ENCODE measurements at regions not wholly inside any gene's neighbourhood (a gene's known extent, or its start where the extent isn't known, plus 50 kb on each side); places are given as distances from the start of the nearest gene placed in this dataset.

DNA sequence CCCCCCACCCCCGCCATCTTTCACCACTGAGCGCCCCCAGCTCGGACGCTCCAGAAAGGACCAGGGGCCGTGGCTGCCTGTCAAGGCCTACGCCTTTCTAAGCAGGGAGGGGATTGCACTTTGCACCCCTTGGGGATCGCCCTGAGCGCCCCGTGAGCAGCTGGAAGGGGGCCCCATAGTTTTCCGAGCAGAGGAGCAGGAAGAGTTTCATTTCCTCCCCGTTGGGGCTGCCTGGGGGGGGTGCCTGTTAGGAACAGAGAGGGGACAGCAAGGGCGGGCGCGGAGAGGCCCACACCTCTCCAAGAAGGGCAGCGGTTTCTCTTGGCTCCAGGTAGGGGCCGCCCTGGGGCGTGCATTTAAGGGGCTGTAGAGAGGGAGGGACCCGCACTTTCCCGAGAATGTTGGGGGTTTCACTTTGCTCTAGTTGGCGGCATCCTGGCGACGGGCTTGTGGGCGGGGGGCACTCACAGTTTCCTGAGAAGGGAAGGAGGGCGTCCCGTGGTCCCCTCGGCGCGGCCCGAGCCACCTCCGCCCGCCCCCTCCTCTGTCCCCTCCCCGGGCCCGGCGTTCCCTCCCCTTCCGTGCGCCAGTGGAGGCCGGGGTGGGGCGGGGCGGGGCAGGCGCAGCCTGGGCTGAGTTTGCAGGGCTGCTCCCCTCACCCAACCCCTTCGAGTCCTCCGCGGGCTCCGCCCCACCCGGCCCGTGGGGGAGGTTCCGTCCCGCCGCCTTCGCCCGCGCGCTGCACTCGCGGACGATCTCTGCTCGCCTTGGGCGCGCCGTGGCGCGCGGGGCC is 82.3 kb upstream of the CD99 start:
- peak; percentile 78 to 86 for DNase-seq (ENCODE audit: low read depth in 2 of 2)

DNA sequence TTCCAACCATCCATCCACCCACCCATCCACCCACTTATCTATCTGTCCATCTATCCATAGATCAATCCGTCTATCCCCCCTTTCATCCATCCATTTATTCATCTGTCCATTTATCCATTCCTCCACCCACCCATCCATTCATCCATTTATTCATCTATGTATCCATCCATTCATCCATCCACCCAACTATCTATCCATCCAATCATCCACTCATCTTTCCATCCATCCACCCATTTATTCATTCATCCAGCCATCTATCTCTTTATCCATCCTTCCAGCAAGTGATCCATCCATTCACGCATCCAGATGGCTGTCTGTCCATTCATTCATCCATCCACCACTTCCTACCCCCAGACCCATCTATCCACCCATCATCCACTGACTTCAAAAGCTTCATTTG is 84.0 kb upstream of the CD99 start:
- DNase-seq (ENCODE audit: low read depth in 2 of 2) = no peak

GRCh38 chrX:2600564-2600963 is 90.5 kb upstream of the CD99 start:
- no peak for DNase-seq (ENCODE audit: low read depth in 2 of 2)

GRCh38 chrX:2596555-2597255 is 94.4 kb upstream of the CD99 start:
- no peak for DNase-seq (ENCODE audit: low read depth in 2 of 2)

DNA sequence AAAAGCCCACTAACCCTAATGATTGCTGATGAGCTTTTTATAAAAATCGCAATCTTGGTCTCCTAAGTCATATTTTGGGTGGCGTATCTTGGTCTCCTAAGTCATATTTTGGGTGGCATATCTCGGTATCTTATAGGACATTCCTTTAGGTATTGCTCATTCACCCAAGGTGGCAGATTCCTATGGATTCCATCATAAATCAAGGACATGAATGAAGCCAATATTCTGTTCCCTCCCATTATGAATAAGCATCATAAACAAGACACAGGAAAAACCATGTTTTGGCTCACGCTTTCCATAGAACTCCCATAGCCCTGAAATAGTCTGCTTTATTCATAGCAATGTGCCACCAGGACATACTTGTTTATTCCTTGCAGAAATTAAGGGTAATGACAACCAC is 95.0 kb upstream of the CD99 start:
- no peak for DNase-seq (ENCODE audit: low read depth in 2 of 2)

DNA sequence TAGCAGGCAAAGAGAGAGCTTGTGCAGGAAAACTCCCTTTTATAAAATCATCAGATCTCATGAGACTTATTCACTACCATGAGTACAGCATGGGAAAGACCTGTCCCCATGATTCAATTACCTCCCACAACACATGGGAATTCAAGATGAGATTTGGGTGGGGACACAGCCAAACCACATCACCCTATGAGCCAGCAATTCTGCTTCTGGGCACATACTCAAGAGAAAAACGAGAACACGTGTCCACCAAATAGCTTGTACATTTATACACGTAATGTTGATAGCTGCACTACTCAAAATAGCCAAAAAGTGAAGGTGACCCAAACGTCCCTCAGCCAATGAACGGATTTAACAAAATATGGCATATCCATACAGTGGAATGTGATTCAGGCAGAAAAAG is 94.5 kb upstream of the DHRSX start:
- no peak for DNase-seq (ENCODE audit: low read depth in 2 of 2)

DNA sequence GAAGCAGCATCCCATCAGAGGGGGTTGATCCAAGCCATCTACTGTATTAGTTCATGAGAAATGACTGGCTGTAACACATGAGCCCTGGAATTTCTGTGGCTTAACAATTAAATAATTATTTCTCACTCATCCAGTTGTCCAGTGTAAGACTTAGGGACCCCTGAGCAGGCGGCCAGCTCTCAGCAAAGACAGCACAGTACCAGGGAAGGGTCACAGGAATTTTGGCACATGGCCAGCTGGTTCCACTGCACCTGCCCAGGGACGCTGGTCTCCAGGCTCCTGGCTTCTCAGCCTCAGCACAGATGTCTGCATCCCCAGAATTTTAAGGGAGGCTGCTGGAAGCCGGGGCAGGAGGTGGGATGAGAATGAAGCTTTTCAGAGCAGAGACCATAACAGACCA is 93.7 kb upstream of the DHRSX start:
- no peak for DNase-seq (ENCODE audit: low read depth in 2 of 2)

- no peak for DNase-seq (ENCODE audit: low read depth in 2 of 2)
Observed at GRCh38 chrX:2592279-2592678, 91.5 kb upstream of the DHRSX start.

DNA sequence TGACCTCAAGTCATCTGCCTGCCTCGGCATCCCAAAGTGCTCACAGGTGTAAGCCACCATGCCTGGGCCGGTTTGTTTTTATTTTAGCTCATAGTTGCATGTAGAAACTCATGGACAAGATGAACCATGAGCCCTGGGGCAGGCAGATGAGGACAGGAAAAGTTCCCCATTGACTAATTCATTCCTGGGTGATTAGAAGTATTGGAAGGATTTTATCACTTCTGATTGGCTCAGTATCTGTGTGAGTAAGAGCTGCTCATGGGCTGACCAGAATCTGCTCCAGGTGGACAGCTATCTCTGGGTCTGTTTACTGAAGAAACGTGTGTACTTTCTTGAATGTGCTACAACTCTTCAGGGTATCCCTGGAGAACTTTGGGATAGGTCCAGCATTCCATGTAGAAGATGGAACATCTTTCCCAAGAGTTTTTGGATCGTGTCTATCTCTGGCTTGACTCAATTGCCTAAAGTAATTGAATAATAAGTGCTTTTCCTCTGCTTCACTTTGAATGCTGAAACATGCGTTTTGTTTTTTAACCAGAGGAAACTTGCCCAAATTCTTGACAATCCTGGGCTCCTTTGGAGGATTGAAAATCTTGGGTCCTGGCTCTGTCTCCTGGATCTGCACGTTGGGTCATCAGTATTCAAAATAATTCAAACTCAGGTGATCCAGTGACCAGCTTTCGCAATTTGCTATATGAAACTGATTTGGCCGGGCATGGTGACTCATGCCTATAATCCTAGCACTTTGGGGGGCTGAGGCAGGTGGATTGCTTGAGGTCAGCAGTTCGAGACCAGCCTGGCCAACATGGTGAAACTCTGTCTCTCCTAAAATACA is 88.6 kb upstream of the DHRSX start:
- no peak for DNase-seq (ENCODE audit: low read depth in 2 of 2)

- DNase-seq (ENCODE audit: low read depth in 2 of 2) = no peak
Observed at GRCh38 chrX:2588049-2588448, 87.3 kb upstream of the DHRSX start.

DNA sequence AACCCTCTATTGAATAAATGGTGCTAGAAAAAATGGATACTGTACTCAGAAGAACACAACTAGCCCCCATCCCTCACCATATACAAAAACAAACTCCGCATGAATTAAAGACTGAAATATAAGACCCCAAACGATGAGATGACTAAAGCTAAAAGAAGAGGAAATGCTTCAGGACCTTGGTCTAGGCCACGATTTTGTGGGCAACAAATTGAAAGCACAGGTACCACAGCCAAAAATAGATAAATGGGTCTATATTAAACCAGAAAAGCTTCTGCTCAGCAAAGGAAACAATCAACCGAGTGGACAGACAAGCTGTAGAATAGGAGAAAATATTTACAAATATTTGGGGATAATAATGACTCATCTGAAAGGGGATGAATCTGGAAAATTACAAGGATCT is 86.4 kb upstream of the DHRSX start:
- no peak for DNase-seq (ENCODE audit: low read depth in 2 of 2)

DNA sequence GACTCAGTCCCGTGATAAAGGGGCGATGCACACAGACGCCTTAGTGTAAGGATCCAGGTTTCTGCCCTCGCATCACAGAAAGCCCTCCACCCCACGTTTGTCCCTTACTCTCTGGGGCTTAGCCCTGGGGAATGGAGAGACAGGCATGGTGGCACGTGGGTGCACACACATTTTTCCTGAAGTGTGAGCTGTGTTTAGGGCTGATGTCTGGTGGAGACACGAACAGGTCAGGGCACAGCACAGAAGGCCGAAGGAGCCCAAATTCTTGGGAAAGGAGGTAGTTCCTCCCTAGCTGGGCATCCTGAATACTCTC is 84.3 kb upstream of the DHRSX start:
- DNase-seq (ENCODE audit: low read depth in 2 of 2) = no peak

DNA sequence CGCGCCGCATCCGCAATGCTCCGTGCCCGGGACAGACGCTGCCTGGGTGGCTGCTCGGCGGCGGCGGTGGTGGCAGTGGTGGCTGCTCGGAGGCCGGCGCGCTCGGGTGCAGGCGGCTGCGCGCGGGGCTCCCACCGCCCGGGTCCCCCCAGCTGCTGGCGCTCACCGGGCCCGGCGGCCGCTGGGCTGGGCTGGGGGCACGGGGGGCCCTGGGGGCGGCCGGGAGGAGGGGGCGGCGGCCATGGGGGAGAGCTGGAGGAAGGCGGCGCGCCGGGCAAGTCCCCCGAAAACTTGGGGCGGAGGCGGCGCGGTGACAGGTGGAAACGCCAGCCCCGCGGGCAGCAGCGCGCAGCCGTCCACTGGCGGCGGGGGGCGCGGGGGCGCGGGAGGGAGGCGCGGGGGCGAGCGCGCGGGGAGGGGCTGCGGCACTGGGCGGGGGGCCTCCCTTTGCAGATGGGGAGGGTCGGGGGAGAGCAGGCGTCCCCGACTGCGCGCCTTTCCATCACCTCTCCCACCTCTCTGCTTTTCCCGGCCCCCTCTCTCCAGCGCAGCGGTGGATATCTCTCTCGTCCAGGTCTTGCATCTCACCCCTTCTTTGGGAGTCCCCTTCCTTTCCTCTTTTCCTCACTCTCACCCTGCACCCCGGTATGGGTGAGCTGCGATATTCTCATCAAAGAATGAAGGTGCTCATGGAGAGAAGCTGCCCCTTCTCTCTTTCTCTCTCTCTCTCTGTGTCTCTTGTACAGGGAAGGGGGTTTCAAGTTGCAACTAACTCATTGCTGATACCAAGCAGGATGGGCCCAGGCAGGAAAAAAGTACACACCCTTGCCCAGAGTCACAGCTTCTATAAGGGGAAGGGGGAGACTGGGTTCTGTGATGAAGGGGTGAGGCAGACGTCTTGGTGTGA is 83.7 kb upstream of the DHRSX start:
- no peak for DNase-seq (ENCODE audit: low read depth in 2 of 2)

DNA sequence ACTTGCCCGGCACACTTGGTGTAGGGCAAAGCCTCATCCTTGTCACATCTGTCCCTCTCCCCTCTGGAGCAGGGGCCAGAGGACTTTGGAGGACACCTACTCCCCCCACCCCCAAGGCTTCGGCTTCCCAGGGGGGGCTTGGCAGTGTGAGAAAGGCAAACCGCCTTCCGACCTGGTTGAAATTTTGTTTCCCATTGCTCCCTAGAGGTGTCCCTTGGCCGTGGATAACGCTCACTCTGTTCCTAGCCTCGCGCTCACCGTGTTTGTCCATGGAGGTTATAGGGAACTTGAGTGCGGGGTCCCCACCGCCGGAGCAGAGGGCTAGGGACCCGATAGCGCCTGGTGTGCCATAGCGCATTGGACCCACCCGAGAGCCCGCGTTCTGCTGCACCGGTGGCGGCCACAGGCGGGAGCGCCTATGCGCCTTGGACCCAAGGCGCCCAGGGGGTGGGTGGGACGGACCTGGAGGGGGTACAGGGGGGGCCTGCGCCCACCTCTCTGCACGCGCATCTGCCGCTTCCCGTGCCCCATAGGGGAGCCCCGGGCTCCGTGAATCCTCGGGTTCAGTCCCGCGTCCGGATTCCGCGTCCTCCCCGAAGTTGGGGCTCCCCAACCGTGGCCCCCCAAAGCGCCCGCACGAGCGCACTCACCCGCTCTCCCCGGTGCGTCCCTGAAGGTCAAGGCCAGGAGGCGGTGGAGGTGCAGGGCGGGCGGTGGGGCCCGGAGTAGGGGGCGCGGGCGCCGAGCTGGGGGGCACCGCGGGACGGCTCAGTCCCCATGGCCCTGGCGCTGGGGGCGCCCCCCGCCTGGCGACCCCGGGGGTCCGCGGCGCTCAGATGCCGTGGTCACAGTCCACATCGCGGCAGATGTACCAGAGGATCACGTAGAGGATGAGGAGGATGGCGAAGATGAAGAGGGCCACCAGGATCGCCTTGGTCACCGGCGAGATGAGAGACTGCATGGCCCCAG is 82.7 kb upstream of the DHRSX start:
- no peak for DNase-seq (ENCODE audit: low read depth in 2 of 2)

GRCh38 chrX:2582667-2583066 is 81.9 kb upstream of the DHRSX start:
- DNase-seq (ENCODE audit: low read depth in 2 of 2) = no peak

DNA sequence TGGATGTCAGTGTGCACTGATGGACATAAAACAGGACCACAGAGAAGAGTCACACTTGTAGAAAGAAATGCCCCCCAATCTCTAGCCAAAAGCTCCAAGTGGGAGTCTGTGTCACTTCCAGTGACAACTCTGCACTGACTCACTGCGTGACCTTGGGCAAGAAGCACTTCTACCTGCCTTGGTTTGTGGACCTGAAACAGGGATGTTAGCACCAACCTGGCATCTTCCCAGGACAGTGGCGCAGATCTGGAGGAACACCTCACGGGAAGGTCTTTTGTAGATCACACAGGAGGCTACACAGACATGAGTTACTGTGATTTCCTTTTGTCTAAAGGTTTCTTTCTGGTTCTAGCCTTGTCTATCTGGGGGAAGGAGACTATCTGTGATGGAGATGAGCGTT is 80.5 kb upstream of the DHRSX start:
- DNase-seq (ENCODE audit: low read depth in 2 of 2) = no peak

GRCh38 chrX:2578864-2579263 is 78.1 kb upstream of the DHRSX start:
- no peak for DNase-seq (ENCODE audit: low read depth in 2 of 2)

- DNase-seq (ENCODE audit: low read depth in 2 of 2) = no peak
Observed at GRCh38 chrX:2577844-2578466, 77.2 kb upstream of the DHRSX start.

DNA sequence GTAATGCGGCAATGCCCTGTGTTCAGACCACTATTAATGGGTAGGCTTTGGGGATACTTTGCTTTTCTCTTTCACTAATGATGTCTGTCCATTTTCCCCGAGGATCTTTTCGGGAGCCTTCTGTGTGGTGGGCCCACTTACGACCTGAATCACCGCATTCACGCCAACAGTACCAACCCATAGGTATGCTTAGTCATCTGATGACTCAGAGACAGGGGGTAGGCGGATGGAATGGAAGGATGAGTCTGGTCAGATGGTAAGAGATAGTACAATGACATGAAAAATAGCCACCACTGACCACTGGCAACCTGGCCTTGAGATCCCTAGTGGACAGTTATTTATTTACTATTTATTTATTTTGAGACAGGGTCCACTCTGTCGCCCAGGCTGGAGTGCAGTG is 76.0 kb upstream of the DHRSX start:
- DNase-seq (ENCODE audit: low read depth in 2 of 2) = no peak

DNA sequence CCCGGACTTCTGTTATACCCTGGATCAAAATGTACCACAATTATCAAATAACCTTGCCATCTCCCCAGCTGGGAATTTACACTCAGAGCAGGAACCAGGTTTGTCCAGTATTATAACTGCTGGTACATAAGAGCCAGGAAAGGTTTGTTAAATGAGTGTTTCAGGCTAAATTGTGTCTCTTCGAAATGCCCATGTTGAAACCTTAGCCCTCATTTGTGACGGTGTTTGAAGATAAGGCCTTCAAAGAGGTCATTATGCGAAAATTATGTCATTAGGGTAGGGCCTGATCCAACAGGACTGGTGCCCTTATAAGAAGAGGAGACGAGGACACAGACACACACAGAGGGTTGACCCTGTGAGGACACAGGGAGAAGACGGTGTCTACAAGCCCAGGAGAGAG is 73.5 kb upstream of the DHRSX start:
- DNase-seq (ENCODE audit: low read depth in 2 of 2) = no peak

Data from stimulated activated CD8-positive, alpha-beta memory T cell treated with anti-CD3 and anti-CD28 coated beads, Interleukin-7, amount 100 ng/mL, for 4 hours (primary cell).